GM23248 (cell line): ENCODE measurements at regions not wholly inside any gene's neighbourhood (a gene's known extent, or its start where the extent isn't known, plus 50 kb on each side); places are given as distances from the start of the nearest gene placed in this dataset.

Experiments
- EZH2 ChIP-seq: fragments of 200-600 bp; sonication (generic); IDR thresholded peaks from 2 replicates; pipeline ENCODE4 v1.6.1; 2018; ENCODE audit warnings: antibody characterized with exemption, mild to moderate bottlenecking; ENCODE audit not compliant: insufficient read depth, poor library complexity, severe bottlenecking
- EZH2phosphoT487 ChIP-seq: fragments of 200-600 bp; sonication (generic); IDR thresholded peaks from 2 replicates; pipeline ENCODE4 v1.6.1; 2018; ENCODE audit warnings: antibody characterized with exemption, moderate library complexity, mild to moderate bottlenecking, low read depth; ENCODE audit not compliant: insufficient read depth

- TF ChIP-seq EZH2phosphoT487 (no peak), EZH2 (no peak)
These were observed 128.0 kb downstream of the BARX2 start for GRCh38 chr11:129503646-129504045.
